OCI-LY1 (cell line): ENCODE measurements at regions not wholly inside any gene's neighbourhood (a gene's known extent, or its start where the extent isn't known, plus 50 kb on each side); places are given as distances from the start of the nearest gene placed in this dataset.

Source experiments
- H2AFZ ChIP-seq: fragments of 200-600 bp; sonication (generic), shearing (Covaris generic); 2 replicates; pipeline ENCODE4 v1.6.0; 2014; ENCODE audit warnings: antibody characterized with exemption, mild to moderate bottlenecking, low read length
- H3F3A ChIP-seq: fragments of 200-600 bp; sonication (generic), shearing (Covaris generic); 2 replicates; pipeline ENCODE4 v1.6.0; 2014; ENCODE audit warnings: mild to moderate bottlenecking, antibody characterized with exemption, low read length, moderate library complexity; ENCODE audit not compliant: insufficient read depth
- H3K27ac ChIP-seq: fragments of 200-600 bp; sonication (generic); 2 replicates; pipeline ENCODE4 v1.5.1; 2014; ENCODE audit warnings: low read length, mixed run types, mild to moderate bottlenecking, low read depth; ENCODE audit not compliant: poor library complexity, severe bottlenecking
- H3K27me3 ChIP-seq: fragments of 200-600 bp; sonication (generic); 2 replicates; pipeline ENCODE4 v1.6.0; 2014; ENCODE audit warnings: antibody characterized with exemption, mild to moderate bottlenecking, low read length, moderate library complexity; ENCODE audit not compliant: insufficient read depth
- H3K36me3 ChIP-seq: fragments of 200-600 bp; sonication (generic); 2 replicates; pipeline ENCODE4 v1.6.1; 2014; ENCODE audit warnings: mild to moderate bottlenecking, antibody characterized with exemption, low read length, moderate library complexity, mixed read lengths; ENCODE audit not compliant: insufficient read depth
- H3K4me1 ChIP-seq: fragments of 200-600 bp; sonication (generic); 2 replicates; pipeline ENCODE4 v1.5.1; 2014; ENCODE audit warnings: mild to moderate bottlenecking, low read length, moderate library complexity; ENCODE audit not compliant: insufficient read depth, severe bottlenecking
- H3K4me2 ChIP-seq: fragments of 200-600 bp; sonication (generic), shearing (Covaris generic); 2 replicates; pipeline ENCODE4 v1.6.1; 2014; ENCODE audit warnings: low read length
- H3K4me3 ChIP-seq: fragments of 200-600 bp; sonication (generic); 2 replicates; pipeline ENCODE4 v1.5.1; 2014; ENCODE audit warnings: low read length, low read depth, mild to moderate bottlenecking, mixed read lengths; ENCODE audit not compliant: poor library complexity, severe bottlenecking
- H3K79me2 ChIP-seq: fragments of 200-600 bp; shearing (Covaris generic); 2 replicates; pipeline ENCODE4 v1.6.1; 2016; ENCODE audit warnings: mixed run types, low read length, mixed read lengths; ENCODE audit not compliant: insufficient read depth
- H3K9ac ChIP-seq: fragments of 200-600 bp; sonication (generic), shearing (Covaris generic); 2 replicates; pipeline ENCODE4 v1.6.1; 2014; ENCODE audit warnings: mild to moderate bottlenecking, low read length, mixed read lengths
- H3K9me2 ChIP-seq: fragments of 200-600 bp; sonication (generic), shearing (Covaris generic); 2 replicates; pipeline ENCODE4 v1.6.1; 2014; ENCODE audit warnings: low read depth, mild to moderate bottlenecking, low read length, mixed read lengths
- H3K9me3 ChIP-seq: fragments of 200-600 bp; shearing (Covaris generic); 2 replicates; pipeline ENCODE4 v1.6.1; 2014; ENCODE audit warnings: low read length, mixed read lengths
- H4K20me1 ChIP-seq: fragments of 200-600 bp; sonication (generic), shearing (Covaris generic); 2 replicates; pipeline ENCODE4 v1.6.0; 2016; ENCODE audit warnings: mild to moderate bottlenecking, low read length; ENCODE audit not compliant: insufficient read depth
- CTCF ChIP-seq: fragments of 200-600 bp; sonication (generic), shearing (Covaris generic); IDR thresholded peaks from 2 replicates; pipeline ENCODE4 v1.5.1; 2017; ENCODE audit warnings: mild to moderate bottlenecking, antibody characterized with exemption, low read length, moderate library complexity, mixed read lengths
- EZH2 ChIP-seq: fragments of 200-600 bp; sonication (generic), shearing (Covaris generic); IDR thresholded peaks from 2 replicates; pipeline ENCODE4 v1.8.0; 2017; ENCODE audit warnings: borderline replicate concordance, mixed run types, mild to moderate bottlenecking, antibody characterized with exemption, low read length, moderate library complexity, mixed read lengths

- H3K4me1 ChIP-seq, result no peaks in the 10 kb centered on the region
- no peaks in the 10 kb centered on the region for H3K9me2 ChIP-seq
- H3K9me3 ChIP-seq, result no peaks in the 10 kb centered on the region
- no peak overlapping the region for H3K4me2 ChIP-seq
- no peak overlapping the region for H3K4me3 ChIP-seq
- H3K27ac ChIP-seq, result no peak overlapping the region
- H4K20me1 ChIP-seq, result no peaks in the 10 kb centered on the region
- no peaks in the 10 kb centered on the region; the same call in 1 of the 2 replicates for H3K79me2 ChIP-seq
- no peaks in the 10 kb centered on the region for H3K27me3 ChIP-seq
- no peaks in the 10 kb centered on the region for H3K36me3 ChIP-seq
- H3K9ac ChIP-seq, result no peak overlapping the region
- H2AFZ ChIP-seq, result no peak overlapping the region
- TF ChIP-seq CTCF, result no peak
- TF ChIP-seq EZH2, result no peak
- H3F3A ChIP-seq, result no peaks in the 10 kb centered on the region
Measured at GRCh38 chr21:28250946-28251345, 741.7 kb downstream of the LTN1 start.

GRCh38 chr21:28247454-28248020 lies 745.1 kb downstream of the LTN1 start:
- Histone ChIP-seq H3K27me3 (no peaks in the 10 kb centered on the region), H3K9ac (no peak overlapping the region), H3K4me1 (no peaks in the 10 kb centered on the region), H4K20me1 (no peaks in the 10 kb centered on the region), H3K9me2 (no peaks in the 10 kb centered on the region), H3K27ac (no peak overlapping the region), H3K4me2 (no peak overlapping the region), H3K4me3 (no peak overlapping the region), H2AFZ (no peak overlapping the region), H3K9me3 (no peaks in the 10 kb centered on the region), H3K79me2 (no peaks in the 10 kb centered on the region; the same call in 1 of the 2 replicates), H3K36me3 (no peaks in the 10 kb centered on the region), H3F3A (no peaks in the 10 kb centered on the region)
- no peak for TF ChIP-seq EZH2
- no peak for TF ChIP-seq CTCF

DNA sequence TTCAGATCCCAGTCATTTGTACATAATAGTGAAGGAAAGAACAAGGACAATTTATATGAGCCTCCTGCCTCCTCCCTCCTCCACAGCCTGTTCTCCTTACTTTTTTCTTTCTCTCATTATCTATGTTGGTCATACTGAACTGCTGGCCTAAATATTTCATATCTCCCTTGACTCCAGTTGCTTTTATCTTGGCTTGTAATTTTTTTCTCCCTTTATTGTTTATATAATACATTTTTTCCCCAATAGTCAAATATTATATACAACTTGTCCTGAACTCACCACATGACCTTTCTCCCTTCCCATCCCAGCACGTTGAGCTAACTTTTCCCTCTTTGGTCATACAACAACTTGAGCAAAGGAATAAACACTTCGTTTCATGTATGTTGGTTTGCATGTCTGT lies 752.1 kb downstream of the LTN1 start:
- TF ChIP-seq CTCF, result no peak
- TF ChIP-seq EZH2, result no peak
- no peaks in the 10 kb centered on the region for H3K9me3 ChIP-seq

More for the DNA sequence above, 752.1 kb downstream of the LTN1 start:
- no peaks in the 10 kb centered on the region for H3K36me3 ChIP-seq
- H3K27ac ChIP-seq, result no peak overlapping the region
- H3K4me2 ChIP-seq, result no peak overlapping the region
- H3K4me3 ChIP-seq, result no peak overlapping the region
- no peak overlapping the region for H2AFZ ChIP-seq
- no peak overlapping the region for H3K9ac ChIP-seq
- H3F3A ChIP-seq, result no peaks in the 10 kb centered on the region
- no peaks in the 10 kb centered on the region for H3K27me3 ChIP-seq
- H3K4me1 ChIP-seq, result no peaks in the 10 kb centered on the region
- no peaks in the 10 kb centered on the region for H3K9me2 ChIP-seq
- H4K20me1 ChIP-seq, result no peaks in the 10 kb centered on the region
- no peaks in the 10 kb centered on the region for H3K79me2 ChIP-seq
